Anterior cingulate cortex (tissue), 58 donors: ENCODE measurements at regions not wholly inside any gene's neighbourhood (a gene's known extent, or its start where the extent isn't known, plus 50 kb on each side); places are given as distances from the start of the nearest gene placed in this dataset.

Source experiments
- DNase-seq, 58 donors: peaks; one replicate each; lab custom pipeline; 2025; lab: John Stamatoyannopoulos, UW

- peak in 1 of 58 donors; percentile 2 for DNase-seq
These were observed 59.0 kb upstream of the NECTIN3 start for GRCh38 chr3:111012388-111013248.
